H1 (cell line): ENCODE measurements at regions not wholly inside any gene's neighbourhood (a gene's known extent, or its start where the extent isn't known, plus 50 kb on each side); places are given as distances from the start of the nearest gene placed in this dataset.

Source experiments
- CTCF ChIA-PET: fragments of 300-600 bp; sonication (Branson Sonifier 250); formaldehyde crosslinking; loops from one replicate; lab custom pipeline; 2021; ENCODE audit not compliant: partially characterized antibody; lab: Charles Lee
- POLR2A ChIA-PET: fragments of 300-600 bp; sonication (Branson Sonifier 250); formaldehyde crosslinking; loops from one replicate; lab custom pipeline; 2021; ENCODE audit warnings: inconsistent platforms; ENCODE audit not compliant: partially characterized antibody; lab: Charles Lee
- DNase-seq, 2 experiments: peaks; one replicate each; pipeline versions ENCODE4 v3.0.0 to v3.0.0-alpha.2; 2010 to 2022; ENCODE audit warnings: low spot score in 2 of 2, low read depth in 1 of 2, mixed read lengths in 1 of 2
- FAIRE-seq: peaks from 2 replicates; lab custom pipeline; 2011; peaks lifted over from hg19 to GRCh38; lab: Jason Lieb, UNC
- H2AFZ ChIP-seq: 2 replicates; pipeline ENCODE4 v1.8.1; 2012; ENCODE audit warnings: low read length, inconsistent platforms
- H2AK5ac ChIP-seq: 2 replicates; pipeline ENCODE4 v1.6.1; 2013; ENCODE audit warnings: low read depth, low read length
- H2BK120ac ChIP-seq: replicated peaks from 2 replicates; pipeline ENCODE3; 2013; ENCODE audit warnings: low read depth, low read length, inconsistent platforms
- H2BK12ac ChIP-seq: 2 replicates; pipeline ENCODE4 v1.6.1; 2013; ENCODE audit warnings: low read depth, low read length
- H2BK15ac ChIP-seq: 2 replicates; pipeline ENCODE4 v1.6.1; 2013; ENCODE audit warnings: low read length
- H2BK20ac ChIP-seq: 2 replicates; pipeline ENCODE4 v1.6.1; 2013; ENCODE audit warnings: low read length
- H2BK5ac ChIP-seq: 2 replicates; pipeline ENCODE4 v1.6.1; 2013; ENCODE audit warnings: low read depth, low read length
- H3K14ac ChIP-seq: 2 replicates; pipeline ENCODE4 v1.6.1; 2013; ENCODE audit warnings: inconsistent platforms; ENCODE audit not compliant: insufficient read length
- H3K18ac ChIP-seq: 2 replicates; pipeline ENCODE4 v1.6.1; 2013; ENCODE audit warnings: low read length; ENCODE audit errors: extremely low read depth
- H3K23ac ChIP-seq: 2 replicates; pipeline ENCODE4 v1.6.1; 2013; ENCODE audit warnings: inconsistent platforms; ENCODE audit not compliant: insufficient read length
- H3K23me2 ChIP-seq: 2 replicates; pipeline ENCODE4 v1.6.1; 2013; ENCODE audit warnings: low read depth, low read length
- H3K27ac ChIP-seq: 2 replicates; pipeline ENCODE4 v1.6.1; 2011; ENCODE audit warnings: low read depth, low read length, inconsistent platforms
- H3K27me3 ChIP-seq, 4 experiments: replicated peaks in 1 of 4; 1 replicate in 1 of 4; 2 replicates in 3 of 4; pipeline versions ENCODE4 v1.6.1 to v1.8.1; 2011 to 2013; ENCODE audit warnings: low read length in 3 of 4, mild to moderate bottlenecking in 3 of 4, inconsistent platforms in 2 of 4, mixed read lengths in 2 of 4, moderate library complexity in 1 of 4; ENCODE audit not compliant: control insufficient read depth in 3 of 4, insufficient read depth in 3 of 4; ENCODE audit errors: extremely low read depth in 1 of 4
- H3K36me3 ChIP-seq, 4 experiments: 2 replicates each; pipeline versions ENCODE4 v1.6.1 to v1.8.1; 2011 to 2013; ENCODE audit warnings: mild to moderate bottlenecking in 4 of 4, low read length in 3 of 4, moderate library complexity in 2 of 4, control low read depth in 1 of 4, inconsistent platforms in 1 of 4; ENCODE audit not compliant: insufficient read depth in 4 of 4, control insufficient read depth in 2 of 4
- H3K4ac ChIP-seq: replicated peaks from 2 replicates; pipeline ENCODE3; 2013; ENCODE audit warnings: low read length, low read depth, mixed read lengths, inconsistent platforms; ENCODE audit not compliant: insufficient read length
- H3K4me1 ChIP-seq, 4 experiments: replicated peaks in 1 of 4; 1 replicate in 1 of 4; 2 replicates in 3 of 4; pipeline versions ENCODE4 v1.6.1 to v1.8.1; 2011 to 2013; ENCODE audit warnings: low read length in 3 of 4, inconsistent platforms in 2 of 4, mixed read lengths in 1 of 4; ENCODE audit not compliant: insufficient read depth in 4 of 4, control insufficient read depth in 3 of 4
- H3K4me2 ChIP-seq, 2 experiments: 2 replicates each; pipeline versions ENCODE4 v1.6.1 to v1.8.1; 2011 to 2013; ENCODE audit warnings: low read depth in 2 of 2, low read length in 2 of 2, control low read depth in 1 of 2, inconsistent platforms in 1 of 2, mild to moderate bottlenecking in 1 of 2; ENCODE audit not compliant: insufficient read depth in 1 of 2
- H3K4me3 ChIP-seq, 4 experiments: fragments of 200-600, 300-600 bp in 1 of 4; sonication (generic), shearing (Covaris generic), sonication (Bioruptor Twin) in 1 of 4; 2 replicates each; pipeline versions ENCODE4 v1.5.1 to v1.8.1; 2011 to 2016; ENCODE audit warnings: low read length in 4 of 4, low read depth in 3 of 4, control low read depth in 2 of 4, inconsistent platforms in 2 of 4, mild to moderate bottlenecking in 2 of 4, mixed read lengths in 1 of 4, moderate library complexity in 1 of 4; ENCODE audit not compliant: insufficient read depth in 2 of 4; ENCODE audit errors: extremely low read depth in 1 of 4
- H3K56ac ChIP-seq: replicated peaks from 2 replicates; pipeline ENCODE3; 2013; ENCODE audit warnings: low read depth, mild to moderate bottlenecking, mixed read lengths, low read length, inconsistent platforms; ENCODE audit not compliant: insufficient read length
- H3K79me1 ChIP-seq: 2 replicates; pipeline ENCODE4 v1.6.1; 2013; ENCODE audit warnings: low read depth, low read length, control low read depth
- H3K79me2 ChIP-seq, 2 experiments: 2 replicates each; pipeline versions ENCODE4 v1.6.1 to v1.8.1; 2012 to 2013; ENCODE audit warnings: low read length in 2 of 2, mild to moderate bottlenecking in 2 of 2, inconsistent platforms in 1 of 2; ENCODE audit not compliant: insufficient read depth in 2 of 2, control insufficient read depth in 1 of 2
- H3K9ac ChIP-seq, 4 experiments: replicated peaks in 1 of 4; 1 replicate in 1 of 4; 2 replicates in 3 of 4; pipeline versions ENCODE4 v1.6.1 to v1.8.1; 2011 to 2013; ENCODE audit warnings: low read depth in 3 of 4, low read length in 3 of 4, control low read depth in 2 of 4, mild to moderate bottlenecking in 2 of 4, moderate library complexity in 2 of 4, inconsistent platforms in 1 of 4; ENCODE audit errors: extremely low read depth in 1 of 4
- H3K9me3 ChIP-seq, 2 experiments: 2 replicates each; pipeline versions ENCODE4 v1.6.1 to v1.8.1; 2012 to 2013; ENCODE audit warnings: mild to moderate bottlenecking in 2 of 2, moderate library complexity in 2 of 2, control low read depth in 1 of 2, inconsistent platforms in 1 of 2, low read depth in 1 of 2, low read length in 1 of 2, mixed read lengths in 1 of 2; ENCODE audit not compliant: insufficient read depth in 2 of 2
- H4K20me1 ChIP-seq, 2 experiments: replicated peaks in 1 of 2; 2 replicates each; pipeline versions ENCODE3 to v1.8.1; 2011 to 2013; ENCODE audit warnings: inconsistent platforms in 2 of 2, low read length in 2 of 2, mild to moderate bottlenecking in 1 of 2; ENCODE audit not compliant: insufficient read depth in 2 of 2, control insufficient read depth in 1 of 2
- H4K5ac ChIP-seq: 2 replicates; pipeline ENCODE4 v1.6.1; 2013; ENCODE audit warnings: low read length, low read depth, mixed read lengths, inconsistent platforms; ENCODE audit not compliant: insufficient read length
- H4K8ac ChIP-seq: 2 replicates; pipeline ENCODE4 v1.8.0; 2013; ENCODE audit warnings: mild to moderate bottlenecking, moderate library complexity, low read length, inconsistent platforms; ENCODE audit not compliant: insufficient read depth; ENCODE audit errors: extremely low read depth
- H4K91ac ChIP-seq: replicated peaks from 2 replicates; pipeline ENCODE3; 2013; ENCODE audit warnings: low read length, mixed read lengths, inconsistent platforms; ENCODE audit not compliant: insufficient read length
- BRCA1 ChIP-seq: IDR thresholded peaks from 2 replicates; pipeline ENCODE4 v1.6.1; 2012; ENCODE audit warnings: low read depth, low read length, improper control_type of control experiment
- CTBP2 ChIP-seq: IDR thresholded peaks from 2 replicates; pipeline ENCODE4 v1.7.0; 2011; ENCODE audit warnings: borderline replicate concordance, mild to moderate bottlenecking, moderate library complexity, mixed read lengths, low read length; ENCODE audit not compliant: insufficient read depth, insufficient read length
- EGR1 ChIP-seq: IDR thresholded peaks from 2 replicates; pipeline ENCODE4 v1.6.1; 2011; ENCODE audit warnings: low read depth, low read length, borderline replicate concordance
- HDAC6 ChIP-seq: IDR thresholded peaks from one replicate; pipeline ENCODE4 v1.7.1; 2012; ENCODE audit warnings: low read depth, mild to moderate bottlenecking, inconsistent platforms, low read length, moderate library complexity
- KDM4A ChIP-seq: IDR thresholded peaks from one replicate; pipeline ENCODE4 v1.7.1; 2012; ENCODE audit warnings: low read depth, mild to moderate bottlenecking, moderate library complexity, low read length, inconsistent platforms; ENCODE audit not compliant: severe bottlenecking
- SIRT6 ChIP-seq: IDR thresholded peaks from one replicate; pipeline ENCODE4 v1.7.1; 2012; ENCODE audit warnings: low read length, inconsistent platforms
- SRF ChIP-seq: IDR thresholded peaks from 2 replicates; pipeline ENCODE4 v1.6.1; 2011; ENCODE audit warnings: mild to moderate bottlenecking, low read depth, low read length, moderate library complexity
- TAF1 ChIP-seq: IDR thresholded peaks from 2 replicates; pipeline ENCODE4 v1.6.1; 2011; ENCODE audit warnings: mild to moderate bottlenecking, low read depth, low read length
- TBP ChIP-seq: IDR thresholded peaks from 2 replicates; pipeline ENCODE4 v1.6.1; 2011; ENCODE audit warnings: low read depth, low read length, improper control_type of control experiment
- WGBS, 2 experiments: shearing (Covaris generic) in 1 of 2; methylation state at CpG; one replicate each; pipeline versions ENCODE4 v1.1.6 to v1.1.7; 2013 to 2015; ENCODE audit warnings: low lambda C conversion rate in 2 of 2, mixed read lengths in 2 of 2, inconsistent platforms in 1 of 2, low coverage in 1 of 2, missing lambda C conversion rate in 1 of 2; ENCODE audit not compliant: insufficient replicate concordance in 2 of 2, insufficient coverage in 1 of 2, insufficient read length in 1 of 2; ENCODE audit errors: extremely low coverage in 1 of 2, missing lambda C conversion rate in 1 of 2; 5-methylcytosine and 5-hydroxymethylcytosine counted together

DNA sequence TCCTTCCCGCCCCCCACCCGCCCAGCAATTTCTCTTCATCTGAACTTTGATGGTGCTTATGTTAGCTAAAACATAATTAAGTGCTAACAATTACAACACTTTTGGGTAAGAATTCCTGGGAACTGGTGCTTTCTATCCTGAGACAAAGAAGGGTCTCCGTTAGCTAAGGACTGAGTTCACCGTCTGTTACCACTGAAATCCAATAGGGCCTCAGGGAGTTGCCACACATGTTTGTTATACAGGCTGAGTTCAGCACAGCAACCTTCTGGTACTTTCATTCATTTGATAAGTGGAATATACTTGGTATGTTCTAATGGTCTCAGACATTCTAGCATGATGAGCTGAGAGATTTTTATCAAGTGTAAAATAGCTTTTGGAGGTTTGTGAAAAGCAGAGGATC, 437.9 kb downstream of the EFNA5 start:
- Histone ChIP-seq H3K56ac (no peak overlapping the region), H2BK5ac (no peak overlapping the region), H4K20me1 (no peaks in the 10 kb centered on the region), H2BK20ac (no peak overlapping the region), H3K9ac (no peak overlapping the region), H3K14ac (no peak overlapping the region), H4K5ac (no peak overlapping the region), H2BK12ac (no peak overlapping the region), H3K18ac (no peak overlapping the region), H3K27me3 (no peaks in the 10 kb centered on the region), H2AFZ (peak overlapping the region; percentile 18; the same call in 1 of the 2 replicates), H3K23ac (no peak overlapping the region), H2BK120ac (no peak overlapping the region), H2AK5ac (no peak overlapping the region), H3K4me2 (no peak overlapping the region), H3K79me2 (no peaks in the 10 kb centered on the region), H3K36me3 (no peaks in the 10 kb centered on the region), H3K23me2 (no peaks in the 10 kb centered on the region), H4K91ac (no peak overlapping the region), H4K8ac (no peak overlapping the region), H3K4me1 (no peaks in the 10 kb centered on the region), H3K4me3 (no peak overlapping the region), H3K79me1 (no peaks in the 10 kb centered on the region), H3K4ac (no peak overlapping the region), H3K9me3 (no peaks in the 10 kb centered on the region), H2BK15ac (no peak overlapping the region), H3K27ac (no peak overlapping the region)
- DNase-seq (no peak), FAIRE-seq (no peak)
- WGBS, 2 experiments = 76% methylated on average over 4 of the region's 4 CpGs; no CpG with 5 or more reads in 1 of the 2 experiments
- ChIA-PET POLR2A (no interaction called here), CTCF (interaction anchor here (0.6 to 1.2 kb wide), 4 partner anchors 9 to 67 kb away, joined by 3 read pairs; no protein-coding TSS in a partner anchor)
- TF ChIP-seq TAF1 (no peak), TBP (no peak), BRCA1 (no peak), SIRT6 (no peak), CTBP2 (no peak), HDAC6 (no peak), EGR1 (no peak), KDM4A (no peak), SRF (no peak)
